ENCODE measurements at regions not wholly inside any gene's neighbourhood (a gene's known extent, or its start where the extent isn't known, plus 50 kb on each side); places are given as distances from the start of the nearest gene placed in this dataset.

DNA sequence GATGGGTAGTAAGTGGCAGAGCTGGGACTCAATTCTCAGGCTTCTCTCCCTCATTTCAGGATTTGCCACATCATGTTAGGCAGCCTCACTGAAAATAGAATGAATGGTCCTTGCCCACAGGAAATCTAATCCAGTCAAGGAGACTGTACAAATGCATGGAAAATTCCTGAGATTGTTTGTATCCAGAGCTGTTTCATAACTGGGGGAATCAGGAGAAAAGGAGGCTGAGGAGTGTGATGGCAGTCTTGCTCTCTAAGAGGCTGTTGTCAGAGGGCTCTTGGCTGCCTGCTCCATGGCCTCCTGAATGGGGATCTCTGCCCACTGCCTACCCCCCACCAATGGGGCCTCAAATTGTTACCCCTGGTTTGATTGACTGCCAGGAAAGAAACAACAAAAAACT lies 141.9 kb upstream of the TNR start:
- intact Hi-C loops (cut with DNase I, micrococcal nuclease), result no loop called here
- Mint-ChIP-seq H3K4me1 (ENCODE audit: low read depth) (no peaks in the 10 kb centered on the region), H3K4me3 (no peak overlapping the region), H3K9me3 (no peaks in the 10 kb centered on the region), H3K27me3 (no peaks in the 10 kb centered on the region), H3K36me3 (ENCODE audit: low read depth) (no peaks in the 10 kb centered on the region), H3K27ac (no peak overlapping the region)
- POLR2A ChIA-PET, result no interaction called here
- Histone ChIP-seq H3K4me3 (ENCODE audit: low read length) (no peak overlapping the region), H3K4me1 (ENCODE audit: insufficient read depth, low read length) (no peaks in the 10 kb centered on the region), H3K27ac (ENCODE audit: low read depth in 1 of 2, low read length in 2 of 2) (no peak overlapping the region), H3K36me3 (ENCODE audit: insufficient read depth, low read length) (no peaks in the 10 kb centered on the region), H3K27me3 (ENCODE audit: control insufficient read depth in 1 of 2, insufficient read depth in 2 of 2, low read length in 2 of 2) (no peaks in the 10 kb centered on the region), H3K9me3 (ENCODE audit: control insufficient read depth in 1 of 2, insufficient read depth in 1 of 2, low read length in 2 of 2) (no peaks in the 10 kb centered on the region)
- DNase-seq (no peak), ATAC-seq (ENCODE audit: poor library complexity) (no peak)
- TF ChIP-seq, protein P1, sequence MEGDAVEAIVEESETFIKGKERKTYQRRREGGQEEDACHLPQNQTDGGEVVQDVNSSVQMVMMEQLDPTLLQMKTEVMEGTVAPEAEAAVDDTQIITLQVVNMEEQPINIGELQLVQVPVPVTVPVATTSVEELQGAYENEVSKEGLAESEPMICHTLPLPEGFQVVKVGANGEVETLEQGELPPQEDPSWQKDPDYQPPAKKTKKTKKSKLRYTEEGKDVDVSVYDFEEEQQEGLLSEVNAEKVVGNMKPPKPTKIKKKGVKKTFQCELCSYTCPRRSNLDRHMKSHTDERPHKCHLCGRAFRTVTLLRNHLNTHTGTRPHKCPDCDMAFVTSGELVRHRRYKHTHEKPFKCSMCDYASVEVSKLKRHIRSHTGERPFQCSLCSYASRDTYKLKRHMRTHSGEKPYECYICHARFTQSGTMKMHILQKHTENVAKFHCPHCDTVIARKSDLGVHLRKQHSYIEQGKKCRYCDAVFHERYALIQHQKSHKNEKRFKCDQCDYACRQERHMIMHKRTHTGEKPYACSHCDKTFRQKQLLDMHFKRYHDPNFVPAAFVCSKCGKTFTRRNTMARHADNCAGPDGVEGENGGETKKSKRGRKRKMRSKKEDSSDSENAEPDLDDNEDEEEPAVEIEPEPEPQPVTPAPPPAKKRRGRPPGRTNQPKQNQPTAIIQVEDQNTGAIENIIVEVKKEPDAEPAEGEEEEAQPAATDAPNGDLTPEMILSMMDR (IDR thresholded peaks at IDR 0.05), result no peak
- CTCF ChIA-PET, result no interaction called here

DNA sequence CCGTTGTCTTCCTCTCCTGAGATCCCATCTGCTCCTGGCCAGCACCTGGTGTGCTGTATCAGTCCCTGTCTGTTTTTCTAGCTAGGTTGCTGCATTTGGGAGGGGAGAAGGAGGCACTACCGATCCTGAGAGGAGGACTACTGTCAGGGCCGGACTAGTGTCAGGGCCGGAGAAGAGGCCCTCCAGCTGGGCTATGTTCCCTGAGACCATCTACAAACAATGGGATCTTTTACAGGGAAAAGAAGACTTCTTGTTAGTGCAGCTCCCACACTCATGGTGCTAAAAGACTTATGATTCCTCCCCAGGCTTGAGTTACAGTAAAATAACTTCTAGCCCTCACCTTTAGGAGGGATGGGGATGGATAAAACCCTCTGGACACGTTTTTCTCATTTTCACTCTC lies 141.0 kb upstream of the TNR start:
- H3K36me3 ChIP-seq (ENCODE audit: insufficient read depth, low read length), result no peaks in the 10 kb centered on the region
- H3K27me3 ChIP-seq (ENCODE audit: control insufficient read depth in 1 of 2, insufficient read depth in 2 of 2, low read length in 2 of 2), result no peaks in the 10 kb centered on the region
- H3K9me3 ChIP-seq (ENCODE audit: control insufficient read depth in 1 of 2, insufficient read depth in 1 of 2, low read length in 2 of 2), result no peaks in the 10 kb centered on the region
- no peaks in the 10 kb centered on the region for H3K9me3 Mint-ChIP-seq
- no peaks in the 10 kb centered on the region for H3K4me1 Mint-ChIP-seq (ENCODE audit: low read depth)
- no peaks in the 10 kb centered on the region for H3K36me3 Mint-ChIP-seq (ENCODE audit: low read depth)
- no peak overlapping the region for H3K27ac Mint-ChIP-seq
- no peaks in the 10 kb centered on the region for H3K4me1 ChIP-seq (ENCODE audit: insufficient read depth, low read length)
- TF ChIP-seq, protein P1 (IDR thresholded peaks at IDR 0.05), result no peak
- ChIA-PET POLR2A (no interaction called here), CTCF (no interaction called here)
- no peak overlapping the region for H3K27ac ChIP-seq (ENCODE audit: low read depth in 1 of 2, low read length in 2 of 2)
- no peak for ATAC-seq (ENCODE audit: poor library complexity)
- no peak for DNase-seq
- H3K27me3 Mint-ChIP-seq, result no peaks in the 10 kb centered on the region
- no peak overlapping the region for H3K4me3 Mint-ChIP-seq
- intact Hi-C loops (cut with DNase I, micrococcal nuclease), result no loop called here
- H3K4me3 ChIP-seq (ENCODE audit: low read length), result no peak overlapping the region

DNA sequence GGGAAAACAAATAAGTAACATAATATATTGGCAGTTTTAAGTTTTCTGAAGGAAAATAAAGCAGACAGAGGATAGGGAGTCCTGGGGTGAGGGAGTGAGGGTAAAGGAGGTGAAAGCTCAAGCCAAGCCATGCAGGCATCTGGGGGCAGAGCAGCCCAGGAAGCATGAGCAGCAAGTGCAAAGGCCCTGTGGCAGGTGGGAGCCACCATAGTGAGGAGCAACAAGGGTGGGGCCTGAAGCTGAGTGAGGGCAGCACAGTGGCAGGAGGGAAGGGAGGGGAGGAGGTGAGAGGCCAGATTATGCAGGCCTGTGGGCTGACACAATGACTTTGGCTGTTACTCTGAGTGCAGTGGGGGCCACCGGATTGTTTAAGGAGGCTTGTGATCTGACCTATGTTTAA lies 138.8 kb upstream of the TNR start:
- CTCF ChIA-PET, result no interaction called here
- no peak overlapping the region for H3K4me3 ChIP-seq (ENCODE audit: low read length)
- no peak for ATAC-seq (ENCODE audit: poor library complexity)
- Mint-ChIP-seq H3K36me3 (ENCODE audit: low read depth) (no peaks in the 10 kb centered on the region), H3K4me1 (ENCODE audit: low read depth) (no peaks in the 10 kb centered on the region), H3K27ac (no peak overlapping the region), H3K9me3 (no peaks in the 10 kb centered on the region), H3K4me3 (no peak overlapping the region), H3K27me3 (no peaks in the 10 kb centered on the region)
- intact Hi-C loops (cut with DNase I, micrococcal nuclease), result no loop called here
- no peaks in the 10 kb centered on the region for H3K36me3 ChIP-seq (ENCODE audit: insufficient read depth, low read length)
- POLR2A ChIA-PET, result no interaction called here
- H3K4me1 ChIP-seq (ENCODE audit: insufficient read depth, low read length), result no peaks in the 10 kb centered on the region
- no peaks in the 10 kb centered on the region for H3K27me3 ChIP-seq (ENCODE audit: control insufficient read depth in 1 of 2, insufficient read depth in 2 of 2, low read length in 2 of 2)
- no peaks in the 10 kb centered on the region for H3K9me3 ChIP-seq (ENCODE audit: control insufficient read depth in 1 of 2, insufficient read depth in 1 of 2, low read length in 2 of 2)
- TF ChIP-seq, protein P1 (IDR thresholded peaks at IDR 0.05), result no peak
- no peak overlapping the region for H3K27ac ChIP-seq (ENCODE audit: low read depth in 1 of 2, low read length in 2 of 2)
- no peak for DNase-seq
